Renal pelvis (tissue), 1 donor: ENCODE measurements at regions not wholly inside any gene's neighbourhood (a gene's known extent, or its start where the extent isn't known, plus 50 kb on each side); places are given as distances from the start of the nearest gene placed in this dataset.
A peak's percentile ranks its signal among the peaks of the same experiment; 100 is the strongest.
"Not testable (repeated sequence)": the region's sequence is repeated elsewhere in the genome, so short reads cannot be mapped to it uniquely, and the experiment has no call there.

ENCODE experiments used
- DNase-seq: peaks from one replicate; pipeline ENCODE4 v3.0.0-alpha.2; 2013

DNA sequence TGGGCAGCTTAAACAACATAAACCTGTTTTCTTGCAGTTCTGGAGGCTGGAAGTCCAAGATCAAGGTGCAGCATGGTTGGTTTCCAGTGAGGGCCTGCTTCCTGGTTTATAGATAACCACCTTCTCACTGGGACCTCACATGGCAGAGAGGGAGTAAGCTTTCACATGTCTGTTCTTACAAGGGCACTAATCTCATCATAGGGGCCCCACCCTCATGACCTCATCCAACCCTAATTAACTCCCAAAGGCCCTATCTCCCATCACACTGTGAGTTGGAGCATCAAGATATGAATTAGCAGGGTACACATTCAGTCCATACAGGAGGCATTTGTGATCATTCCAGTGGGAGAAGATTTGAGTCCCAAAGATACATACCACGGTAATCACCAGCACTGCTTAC is 50.5 kb upstream of the GRIN2A start:
- no peak for DNase-seq

- no peak for DNase-seq
These were observed 57.4 kb upstream of the GRIN2A start for GRCh38 chr16:10239640-10240039.

DNA sequence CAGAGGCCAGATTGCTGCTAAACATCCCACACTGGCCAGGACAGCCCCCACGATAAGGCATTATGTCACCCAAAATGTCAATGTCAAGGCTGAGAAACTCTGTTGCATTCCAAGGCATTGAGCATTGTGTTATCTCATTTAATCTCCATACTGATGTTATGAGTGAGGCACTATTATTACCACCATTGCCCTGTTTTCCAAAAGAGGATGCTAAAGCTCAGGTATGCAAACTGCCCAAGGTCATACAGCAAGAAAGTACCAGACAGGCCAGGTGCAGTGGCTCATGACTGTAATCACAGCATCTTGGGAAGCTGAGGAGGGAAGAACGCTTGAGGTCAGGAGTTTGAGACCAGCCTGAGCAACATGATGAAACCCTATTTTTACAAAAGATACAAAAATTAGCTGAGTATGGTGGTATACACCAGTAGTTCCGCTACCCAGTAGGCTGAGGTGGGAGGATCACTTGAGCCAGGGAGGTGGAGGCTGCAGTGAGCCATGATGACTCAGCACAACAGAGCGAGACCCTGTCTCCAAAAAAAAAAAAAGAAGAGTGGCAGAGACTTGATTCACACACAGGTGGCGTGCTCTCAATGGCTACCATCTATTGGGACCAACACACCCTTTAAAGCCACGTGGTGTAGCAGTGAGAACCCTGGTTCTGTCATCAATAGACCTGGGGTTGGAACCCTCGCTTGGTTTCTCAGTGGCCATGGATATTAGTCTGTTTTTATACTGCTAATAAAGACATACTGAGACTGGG is 58.8 kb upstream of the GRIN2A start:
- DNase-seq = no peak

DNA sequence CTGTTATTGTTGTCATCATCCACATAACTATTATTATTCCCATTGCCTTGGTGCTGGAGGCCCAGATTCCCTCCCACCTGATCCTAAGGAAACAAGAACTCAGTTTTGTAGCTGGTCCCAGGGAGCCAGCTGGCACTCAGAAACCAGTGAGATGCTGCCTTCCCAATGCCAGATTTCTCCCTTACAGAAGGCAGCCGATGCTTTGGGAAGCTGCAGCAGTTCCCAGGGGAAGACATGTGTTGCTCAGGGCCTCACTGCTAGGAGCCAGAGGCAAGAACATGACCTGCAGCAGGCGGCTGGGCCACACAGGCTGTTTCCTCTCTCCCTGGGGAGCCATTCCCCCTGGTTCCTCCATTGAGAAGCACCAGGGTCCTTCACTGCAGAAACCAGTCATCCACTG is 59.9 kb upstream of the GRIN2A start:
- no peak for DNase-seq

- DNase-seq = no peak
These were observed 60.7 kb upstream of the GRIN2A start for GRCh38 chr16:10242916-10243315.

- DNase-seq = no peak
These were observed 62.8 kb upstream of the GRIN2A start for GRCh38 chr16:10245002-10245401.

DNA sequence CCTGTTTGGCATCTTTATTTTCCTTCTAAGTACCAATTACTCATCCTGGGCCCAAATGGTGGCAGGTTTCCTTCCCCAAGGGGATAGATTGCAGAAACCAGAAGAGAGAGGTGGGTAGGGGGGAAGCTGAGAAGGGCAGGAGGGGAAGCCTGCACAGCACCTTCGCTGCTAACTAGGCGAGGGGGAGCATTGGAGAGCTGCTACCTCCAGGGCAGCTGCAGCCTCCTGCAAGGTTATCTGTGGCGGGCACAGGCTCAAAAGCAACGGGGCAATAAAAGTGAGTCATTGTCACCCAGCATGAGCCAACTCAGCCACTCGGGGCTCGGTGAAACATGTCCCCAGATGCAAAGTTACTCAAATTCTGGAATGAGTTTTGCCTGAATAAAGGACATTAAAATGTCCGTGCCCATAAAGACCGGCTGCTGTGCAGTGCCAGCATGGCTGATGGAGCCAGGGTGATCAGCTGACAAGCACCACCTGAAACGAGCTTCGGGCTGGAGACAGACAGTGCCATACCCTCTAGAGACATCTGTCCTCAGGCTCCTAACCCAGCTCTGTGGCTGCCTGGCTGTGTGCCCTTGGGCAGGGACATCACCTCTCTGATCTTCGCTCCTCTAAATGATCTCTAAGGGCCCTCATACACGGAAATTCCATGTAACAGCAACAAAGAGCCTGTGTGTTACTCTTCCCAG is 68.1 kb upstream of the GRIN2A start:
- DNase-seq = no peak

GRCh38 chr16:10252155-10252554 is 69.9 kb upstream of the GRIN2A start:
- no peak for DNase-seq

DNA sequence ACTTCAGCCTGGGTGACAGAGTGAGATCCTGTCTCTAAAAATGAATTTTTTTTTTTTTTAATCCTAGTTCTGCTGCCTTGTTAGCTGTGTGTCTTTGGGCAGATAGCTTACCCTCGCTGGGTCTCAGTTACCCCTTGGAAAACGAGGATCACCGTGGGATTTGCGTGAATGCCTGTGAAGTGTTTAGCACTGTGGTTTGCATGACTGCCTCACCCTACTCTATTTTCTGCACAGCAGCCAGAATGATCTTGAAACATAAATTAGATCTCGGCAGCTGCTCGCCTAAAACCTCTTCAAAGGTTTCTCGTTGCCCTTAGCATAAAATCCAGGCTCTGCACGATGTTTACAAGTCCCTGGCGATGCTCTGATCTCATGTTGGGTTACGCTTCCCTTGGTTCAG is 71.2 kb upstream of the GRIN2A start:
- DNase-seq = peak; percentile 54

GRCh38 chr16:10255728-10256127 is 73.5 kb upstream of the GRIN2A start:
- DNase-seq = no peak

- DNase-seq = peak; percentile 63
These were observed 74.8 kb upstream of the GRIN2A start for GRCh38 chr16:10256784-10257641.

GRCh38 chr16:10257642-10258251 is 75.5 kb upstream of the GRIN2A start:
- not testable (repeated sequence) for DNase-seq

GRCh38 chr16:10258930-10259603 is 76.8 kb upstream of the GRIN2A start:
- peak; percentile 34 for DNase-seq

- no peak for DNase-seq
These were observed 78.8 kb upstream of the GRIN2A start for GRCh38 chr16:10261077-10261476.

DNA sequence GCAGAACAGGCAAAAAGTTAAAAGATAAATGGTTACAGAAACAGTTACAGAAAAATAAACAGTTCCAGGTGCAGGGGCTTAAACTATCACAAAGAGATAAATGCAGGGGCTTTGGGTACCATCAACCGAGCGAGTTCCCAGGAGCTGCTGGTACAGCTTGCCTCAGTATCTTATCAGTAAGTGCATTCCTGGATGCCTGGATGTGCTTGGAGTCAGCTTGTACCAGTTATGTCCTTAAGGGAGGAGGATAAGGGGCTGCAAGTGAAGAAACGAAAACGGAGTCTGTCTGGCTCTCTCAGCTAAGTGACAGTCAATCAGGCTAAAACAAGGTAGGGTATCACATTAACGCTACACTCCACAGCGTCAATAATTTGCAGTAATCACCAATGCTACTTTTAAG is 79.3 kb upstream of the GRIN2A start:
- not testable (repeated sequence) for DNase-seq

GRCh38 chr16:10262377-10263132 is 80.3 kb upstream of the GRIN2A start:
- no peak for DNase-seq

DNA sequence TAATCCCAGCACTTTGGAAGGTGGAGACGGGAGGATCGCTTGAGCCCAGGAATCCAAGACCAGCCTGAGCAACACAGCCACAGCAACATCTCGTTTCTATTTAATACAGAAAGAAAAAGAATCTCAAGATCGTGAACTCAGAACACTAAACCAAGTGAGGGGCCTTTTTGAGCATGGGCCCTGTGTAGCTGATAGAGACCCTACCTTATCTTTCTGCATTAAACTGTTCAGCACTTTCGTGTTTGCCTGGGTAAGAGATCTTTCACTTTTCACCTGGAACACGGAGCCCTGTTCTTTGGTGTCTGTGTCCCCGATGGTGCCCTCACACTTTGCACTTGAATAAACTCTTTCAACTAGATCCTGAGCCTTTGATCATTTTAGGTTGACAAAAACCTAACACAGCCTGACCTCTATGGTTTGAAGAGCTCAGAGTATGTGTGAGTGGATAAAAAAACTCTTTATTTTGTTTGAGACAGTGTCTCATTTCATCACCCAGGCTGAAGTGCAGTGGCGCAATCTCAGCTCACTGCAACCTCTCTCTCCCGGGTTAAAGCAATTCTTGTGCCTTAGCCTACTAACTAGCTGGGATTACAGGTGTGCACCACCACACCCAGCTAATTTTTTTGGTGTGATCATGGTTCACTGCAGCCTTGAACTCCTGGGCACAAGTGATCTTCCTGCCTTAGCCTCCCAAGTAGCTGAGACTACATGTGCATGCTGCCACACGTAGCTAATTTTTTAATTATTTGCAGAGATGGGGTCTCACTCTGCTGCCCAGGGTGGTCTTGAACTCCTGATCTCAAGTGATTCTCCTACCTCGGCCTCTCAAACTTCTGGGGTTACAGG is 83.8 kb upstream of the GRIN2A start:
- DNase-seq = no peak

DNA sequence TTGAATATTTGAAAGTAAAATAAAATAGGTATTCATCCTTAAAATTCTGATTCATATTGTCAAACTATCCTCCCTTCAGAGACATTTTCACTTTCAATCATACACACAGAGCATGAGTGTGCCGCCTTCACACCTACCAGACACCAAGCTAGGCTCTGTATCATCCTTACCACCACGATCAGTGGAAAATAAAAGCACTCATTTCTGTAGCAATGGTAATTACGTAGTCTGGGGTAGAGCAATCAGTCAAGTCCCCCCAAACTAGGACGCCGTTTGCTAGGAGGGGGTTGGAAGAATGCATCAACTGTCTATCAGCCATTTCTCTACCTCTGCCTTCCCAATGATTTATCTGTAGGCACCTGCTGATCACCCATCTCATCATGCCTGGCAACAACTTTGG is 84.6 kb upstream of the GRIN2A start:
- no peak for DNase-seq

DNA sequence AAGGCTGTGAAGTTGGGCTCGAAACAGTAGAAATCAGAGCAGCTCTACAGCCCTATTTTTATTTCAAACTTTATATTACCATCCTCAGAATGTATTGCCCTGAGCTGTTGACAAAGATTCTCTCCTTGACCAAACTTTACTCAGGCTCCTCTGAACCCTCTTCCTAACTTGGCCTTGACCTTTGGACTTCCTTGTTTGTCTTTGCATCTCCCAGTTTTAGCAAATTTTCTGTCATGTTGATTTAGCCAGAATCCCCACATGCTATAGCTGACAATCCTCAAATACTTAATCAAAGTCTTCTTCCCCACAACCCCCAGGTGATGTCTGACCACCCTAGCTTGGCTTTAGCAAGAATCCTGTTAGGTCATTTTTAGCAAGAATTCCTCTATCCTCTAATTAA is 87.4 kb upstream of the GRIN2A start:
- DNase-seq = no peak
